ENCODE measurements at regions not wholly inside any gene's neighbourhood (a gene's known extent, or its start where the extent isn't known, plus 50 kb on each side); places are given as distances from the start of the nearest gene placed in this dataset.
A peak's percentile ranks its signal among the peaks of the same experiment; 100 is the strongest.
"Not testable (repeated sequence)": the region's sequence is repeated elsewhere in the genome, so short reads cannot be mapped to it uniquely, and the experiment has no call there.

- H3K4me3 ChIP-seq (ENCODE audit: low read depth, low read length): no peak overlapping the region
- no peak for TF ChIP-seq CTCF (conservative IDR thresholded peaks at IDR 0.05; ENCODE audit: low read depth, low read length)
- DNase-seq (ENCODE audit: low read depth): no peak
Observed at GRCh38 chr6:74603322-74604076, 602.4 kb downstream of the COL12A1 start.

DNA sequence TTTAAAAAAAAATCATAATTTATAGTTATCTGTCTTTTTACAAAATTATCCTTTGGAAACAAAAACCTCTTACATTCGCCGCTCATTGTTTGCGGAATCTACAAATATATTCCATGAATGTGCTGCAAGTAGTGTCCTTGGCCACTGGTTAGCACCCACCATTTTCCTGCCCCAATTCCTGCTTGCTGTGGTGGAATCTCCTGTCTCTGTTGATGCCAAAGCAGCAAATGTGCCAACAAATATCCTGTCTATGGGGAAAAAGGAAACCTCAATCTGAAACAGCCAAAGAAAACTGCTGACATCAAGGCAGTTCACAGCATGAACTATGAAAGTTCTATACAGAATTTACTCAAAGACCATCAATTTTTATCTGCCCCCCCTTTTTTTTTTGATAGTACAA is 603.6 kb downstream of the COL12A1 start:
- DNase-seq (ENCODE audit: low read depth): no peak
- TF ChIP-seq CTCF (conservative IDR thresholded peaks at IDR 0.05; ENCODE audit: low read depth, low read length): no peak
- no peak overlapping the region for H3K4me3 ChIP-seq (ENCODE audit: low read depth, low read length)

- peak; percentile 22 for DNase-seq (ENCODE audit: low read depth)
- no peak overlapping the region for H3K4me3 ChIP-seq (ENCODE audit: low read depth, low read length)
- no peak for TF ChIP-seq CTCF (conservative IDR thresholded peaks at IDR 0.05; ENCODE audit: low read depth, low read length)
Observed at GRCh38 chr6:74598462-74599393, 607.1 kb downstream of the COL12A1 start.

DNA sequence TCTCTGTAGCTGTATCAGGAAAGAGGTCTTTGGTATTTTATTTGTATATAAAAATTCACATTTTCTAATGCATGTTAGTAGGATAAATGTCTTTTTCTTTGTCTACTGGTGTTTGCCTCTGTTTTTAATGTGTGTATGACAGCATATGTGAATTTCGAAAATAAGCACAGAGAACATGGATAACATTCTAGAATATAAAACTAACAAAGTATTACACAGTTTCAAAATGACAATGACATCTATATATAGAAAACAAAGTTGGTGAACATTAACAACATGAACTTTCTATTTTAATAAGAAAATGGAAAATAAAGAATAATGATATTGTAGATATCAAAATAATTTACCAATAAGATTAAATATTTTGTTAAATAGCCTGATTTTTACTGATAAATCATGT is 608.0 kb downstream of the COL12A1 start:
- no peak overlapping the region for H3K4me3 ChIP-seq (ENCODE audit: low read depth, low read length)
- no peak for DNase-seq (ENCODE audit: low read depth)
- TF ChIP-seq CTCF (conservative IDR thresholded peaks at IDR 0.05; ENCODE audit: low read depth, low read length): no peak

DNA sequence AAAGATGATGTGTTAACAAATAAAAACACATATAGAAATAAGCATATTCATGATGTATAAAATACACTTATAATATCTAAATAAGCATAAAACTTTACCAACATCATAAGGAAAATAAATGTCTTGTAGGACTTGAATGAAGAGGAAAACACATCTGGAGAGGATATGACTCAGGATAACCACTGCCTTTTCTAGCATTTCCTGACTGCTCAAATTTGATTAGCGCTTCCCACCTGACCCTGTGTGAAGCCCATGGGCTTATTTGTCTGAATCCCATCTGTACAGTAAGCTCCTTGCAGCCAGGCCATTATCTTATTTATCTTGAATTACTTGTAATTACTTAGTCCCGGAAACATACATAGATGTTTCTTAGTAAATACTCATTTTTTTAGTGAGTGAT is 608.6 kb downstream of the COL12A1 start:
- no peak overlapping the region for H3K4me3 ChIP-seq (ENCODE audit: low read depth, low read length)

GRCh38 chr6:74596588-74596987 is 609.3 kb downstream of the COL12A1 start:
- no peak for TF ChIP-seq CTCF (conservative IDR thresholded peaks at IDR 0.05; ENCODE audit: low read depth, low read length)
- no peak overlapping the region for H3K4me3 ChIP-seq (ENCODE audit: low read depth, low read length)
- DNase-seq (ENCODE audit: low read depth): no peak

More for the DNA sequence above, 608.6 kb downstream of the COL12A1 start:
- TF ChIP-seq CTCF (conservative IDR thresholded peaks at IDR 0.05; ENCODE audit: low read depth, low read length): no peak
- no peak for DNase-seq (ENCODE audit: low read depth)

GRCh38 chr6:74594350-74594749 is 611.5 kb downstream of the COL12A1 start:
- H3K4me3 ChIP-seq (ENCODE audit: low read depth, low read length); DNase-seq (ENCODE audit: low read depth): not testable (repeated sequence)
